HG03469 (cell line): ENCODE measurements at regions not wholly inside any gene's neighbourhood (a gene's known extent, or its start where the extent isn't known, plus 50 kb on each side); places are given as distances from the start of the nearest gene placed in this dataset.
"Not testable (repeated sequence)": the region's sequence is repeated elsewhere in the genome, so short reads cannot be mapped to it uniquely, and the experiment has no call there.

Experiments
- ATAC-seq: cut with Tn5 transposase; IDR thresholded peaks from one replicate; pipeline ENCODE4 v1.9.1; 2021; ENCODE audit warnings: mild to moderate bottlenecking, moderate library complexity, moderate number of reproducible peaks; ENCODE audit not compliant: unreplicated experiment

GRCh38 chr12:88366101-88366500 lies 214.2 kb downstream of the KITLG start:
- ATAC-seq = no peak

- ATAC-seq = no peak
Observed at GRCh38 chr12:88367231-88367630, 213.0 kb downstream of the KITLG start.

GRCh38 chr12:88368077-88368476 lies 212.2 kb downstream of the KITLG start:
- not testable (repeated sequence) for ATAC-seq

GRCh38 chr12:88371416-88372183 lies 208.7 kb downstream of the KITLG start:
- ATAC-seq = no peak

GRCh38 chr12:88375306-88376305 lies 204.7 kb downstream of the KITLG start:
- ATAC-seq = no peak

- ATAC-seq = no peak
Observed at GRCh38 chr12:88377973-88378372, 202.3 kb downstream of the KITLG start.

GRCh38 chr12:88381466-88381865 lies 198.8 kb downstream of the KITLG start:
- no peak for ATAC-seq

- peak; percentile 82 for ATAC-seq
Observed at GRCh38 chr12:88383405-88383804, 196.9 kb downstream of the KITLG start.

- ATAC-seq = peak; percentile 50
Observed at GRCh38 chr12:88388566-88389540, 191.4 kb downstream of the KITLG start.

- ATAC-seq = no peak
Observed at GRCh38 chr12:88390811-88391210, 189.5 kb downstream of the KITLG start.

- ATAC-seq = peak; percentile 51
Observed at GRCh38 chr12:88391556-88391955, 188.7 kb downstream of the KITLG start.

- ATAC-seq = no peak
Observed at GRCh38 chr12:88393017-88393767, 187.1 kb downstream of the KITLG start.

GRCh38 chr12:88398031-88398430 lies 182.2 kb downstream of the KITLG start:
- ATAC-seq = no peak

GRCh38 chr12:88399811-88400210 lies 180.5 kb downstream of the KITLG start:
- no peak for ATAC-seq

- ATAC-seq = no peak
Observed at GRCh38 chr12:88400302-88400701, 180.0 kb downstream of the KITLG start.

GRCh38 chr12:88401155-88401554 lies 179.1 kb downstream of the KITLG start:
- no peak for ATAC-seq

- ATAC-seq = no peak
Observed at GRCh38 chr12:88406905-88407304, 173.4 kb downstream of the KITLG start.

- no peak for ATAC-seq
Observed at GRCh38 chr12:88408823-88409222, 171.4 kb downstream of the KITLG start.

GRCh38 chr12:88409257-88409656 lies 171.0 kb downstream of the KITLG start:
- ATAC-seq = no peak

GRCh38 chr12:88411689-88412088 lies 168.6 kb downstream of the KITLG start:
- no peak for ATAC-seq
